Anterior cingulate cortex (tissue), 58 donors: ENCODE measurements at regions not wholly inside any gene's neighbourhood (a gene's known extent, or its start where the extent isn't known, plus 50 kb on each side); places are given as distances from the start of the nearest gene placed in this dataset.
A peak's percentile ranks its signal among the peaks of the same experiment; 100 is the strongest.
"Not testable (repeated sequence)": the region's sequence is repeated elsewhere in the genome, so short reads cannot be mapped to it uniquely, and the experiment has no call there.

Experiments
- DNase-seq, 58 donors: peaks; one replicate each; lab custom pipeline; 2025; lab: John Stamatoyannopoulos, UW

- no peak for DNase-seq
Observed at GRCh38 chr7:79664884-79665676, 211.6 kb upstream of the MAGI2 start.

GRCh38 chr7:79658304-79658703, 204.8 kb upstream of the MAGI2 start:
- no peak for DNase-seq

GRCh38 chr7:79653136-79653631, 199.7 kb upstream of the MAGI2 start:
- no peak for DNase-seq

GRCh38 chr7:79652619-79653018, 199.2 kb upstream of the MAGI2 start:
- no peak for DNase-seq

- DNase-seq, result no peak
Observed at GRCh38 chr7:79647711-79648110, 194.2 kb upstream of the MAGI2 start.

- DNase-seq, result no peak
Observed at GRCh38 chr7:79646278-79646677, 192.8 kb upstream of the MAGI2 start.

GRCh38 chr7:79636849-79637248, 183.4 kb upstream of the MAGI2 start:
- no peak for DNase-seq

- DNase-seq, result not testable (repeated sequence)
Observed at GRCh38 chr7:79625921-79626320, 172.5 kb upstream of the MAGI2 start.

GRCh38 chr7:79624336-79624735, 170.9 kb upstream of the MAGI2 start:
- DNase-seq, result no peak

GRCh38 chr7:79622781-79623180, 169.3 kb upstream of the MAGI2 start:
- DNase-seq, result no peak

- no peak for DNase-seq
Observed at GRCh38 chr7:79620291-79620690, 166.8 kb upstream of the MAGI2 start.

- DNase-seq, result no peak
Observed at GRCh38 chr7:79619216-79619615, 165.7 kb upstream of the MAGI2 start.

- no peak for DNase-seq
Observed at GRCh38 chr7:79615871-79616640, 162.6 kb upstream of the MAGI2 start.

- DNase-seq, result no peak
Observed at GRCh38 chr7:79615466-79615865, 162.0 kb upstream of the MAGI2 start.

GRCh38 chr7:79612903-79613302, 159.4 kb upstream of the MAGI2 start:
- no peak for DNase-seq

- DNase-seq, result peak in 3 of 58 donors; percentile 0 to 33 (median 1)
Observed at GRCh38 chr7:79612022-79612421, 158.6 kb upstream of the MAGI2 start.

GRCh38 chr7:79610748-79611304, 157.4 kb upstream of the MAGI2 start:
- DNase-seq, result no peak

- no peak for DNase-seq
Observed at GRCh38 chr7:79610313-79610712, 156.8 kb upstream of the MAGI2 start.

GRCh38 chr7:79608005-79608404, 154.5 kb upstream of the MAGI2 start:
- no peak for DNase-seq

GRCh38 chr7:79604841-79605240, 151.4 kb upstream of the MAGI2 start:
- no peak for DNase-seq

- DNase-seq, result no peak
Observed at GRCh38 chr7:79598351-79598750, 144.9 kb upstream of the MAGI2 start.
